Lower lobe of right lung (tissue), 2 donors: ENCODE measurements at regions not wholly inside any gene's neighbourhood (a gene's known extent, or its start where the extent isn't known, plus 50 kb on each side); places are given as distances from the start of the nearest gene placed in this dataset.
A peak's percentile ranks its signal among the peaks of the same experiment; 100 is the strongest.

Experiments
- ATAC-seq, 2 donors: fragments of 200-7000 bp; cut with Tn5 transposase; one replicate each; pipeline ENCODE4 v1.9.1; 2020 to 2022; ENCODE audit warnings: mild to moderate bottlenecking in 2 of 2, moderate library complexity in 2 of 2
- DNase-seq: peaks from one replicate; pipeline ENCODE4 v3.0.0-alpha.2; 2020
- H3K27ac ChIP-seq: fragments of 200-600 bp; one replicate; pipeline ENCODE4 v1.8.0; 2022
- H3K27me3 ChIP-seq: fragments of 200-600 bp; one replicate; pipeline ENCODE4 v1.8.0; 2022; ENCODE audit warnings: low read depth
- H3K36me3 ChIP-seq: fragments of 200-600 bp; one replicate; pipeline ENCODE4 v1.8.0; 2022; ENCODE audit warnings: mild to moderate bottlenecking
- H3K4me1 ChIP-seq: fragments of 200-600 bp; one replicate; pipeline ENCODE4 v1.8.0; 2022
- H3K4me3 ChIP-seq: fragments of 200-600 bp; one replicate; pipeline ENCODE4 v1.8.0; 2022; ENCODE audit warnings: mild to moderate bottlenecking
- H3K9me3 ChIP-seq: fragments of 200-600 bp; one replicate; pipeline ENCODE4 v1.8.0; 2022
- intact Hi-C: fragments of 100-400 bp; cut with DNase I; formaldehyde crosslinking; loops from one replicate; pipeline ENCODE4 v1.11.0; 2022
- TF ChIP-seq, protein P1 (sequence below): fragments of 200-600 bp; IDR thresholded peaks from one replicate; pipeline ENCODE4 v1.8.0; 2022; ENCODE audit warnings: antibody characterized with exemption, mild to moderate bottlenecking
- donor health status: DM: no; HTN: yes; CAD: no; lungs with severe emphysema.

- intact Hi-C loops = no loop called here
- DNase-seq = no peak
- H3K27me3 ChIP-seq = no peaks in the 10 kb centered on the region
- no peak overlapping the region for H3K27ac ChIP-seq
- ATAC-seq = no peak
- no peaks in the 10 kb centered on the region for H3K9me3 ChIP-seq
- no peak overlapping the region for H3K4me3 ChIP-seq
- no peaks in the 10 kb centered on the region for H3K4me1 ChIP-seq
- TF ChIP-seq, protein P1, sequence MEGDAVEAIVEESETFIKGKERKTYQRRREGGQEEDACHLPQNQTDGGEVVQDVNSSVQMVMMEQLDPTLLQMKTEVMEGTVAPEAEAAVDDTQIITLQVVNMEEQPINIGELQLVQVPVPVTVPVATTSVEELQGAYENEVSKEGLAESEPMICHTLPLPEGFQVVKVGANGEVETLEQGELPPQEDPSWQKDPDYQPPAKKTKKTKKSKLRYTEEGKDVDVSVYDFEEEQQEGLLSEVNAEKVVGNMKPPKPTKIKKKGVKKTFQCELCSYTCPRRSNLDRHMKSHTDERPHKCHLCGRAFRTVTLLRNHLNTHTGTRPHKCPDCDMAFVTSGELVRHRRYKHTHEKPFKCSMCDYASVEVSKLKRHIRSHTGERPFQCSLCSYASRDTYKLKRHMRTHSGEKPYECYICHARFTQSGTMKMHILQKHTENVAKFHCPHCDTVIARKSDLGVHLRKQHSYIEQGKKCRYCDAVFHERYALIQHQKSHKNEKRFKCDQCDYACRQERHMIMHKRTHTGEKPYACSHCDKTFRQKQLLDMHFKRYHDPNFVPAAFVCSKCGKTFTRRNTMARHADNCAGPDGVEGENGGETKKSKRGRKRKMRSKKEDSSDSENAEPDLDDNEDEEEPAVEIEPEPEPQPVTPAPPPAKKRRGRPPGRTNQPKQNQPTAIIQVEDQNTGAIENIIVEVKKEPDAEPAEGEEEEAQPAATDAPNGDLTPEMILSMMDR = no peak
- H3K36me3 ChIP-seq = no peaks in the 10 kb centered on the region
Measured at GRCh38 chr1:29599071-29599470, 362.7 kb downstream of the PTPRU start.

DNA sequence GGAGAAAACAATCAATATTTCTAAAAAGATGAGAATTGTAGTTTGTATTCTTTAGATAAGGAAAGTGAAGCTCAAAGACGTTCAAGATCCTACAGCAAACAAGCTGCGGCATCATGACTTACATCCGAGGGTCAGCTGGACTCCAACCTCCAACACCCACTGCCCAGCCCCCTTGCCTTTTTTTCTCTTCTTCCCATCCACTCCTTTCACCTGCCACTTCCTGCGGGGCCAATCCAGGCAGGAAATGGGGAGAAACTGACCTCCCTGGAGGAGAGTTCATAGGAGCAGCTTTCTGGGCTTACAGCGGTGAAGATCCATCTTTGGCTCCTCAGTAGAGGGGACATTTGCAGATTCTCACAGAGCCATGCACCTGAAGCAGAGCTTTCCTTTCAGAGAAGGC is 361.5 kb downstream of the PTPRU start:
- Histone ChIP-seq H3K36me3 (no peaks in the 10 kb centered on the region), H3K27ac (no peak overlapping the region), H3K4me1 (no peaks in the 10 kb centered on the region), H3K27me3 (no peaks in the 10 kb centered on the region), H3K4me3 (no peak overlapping the region), H3K9me3 (no peaks in the 10 kb centered on the region)
- intact Hi-C loops = no loop called here
- ATAC-seq (no peak), DNase-seq (no peak)
- TF ChIP-seq, protein P1 = no peak

- intact Hi-C loops = no loop called here
- no peaks in the 10 kb centered on the region for H3K4me1 ChIP-seq
- TF ChIP-seq, protein P1 = no peak
- ATAC-seq (no peak), DNase-seq (no peak)
- H3K9me3 ChIP-seq = no peaks in the 10 kb centered on the region
- no peak overlapping the region for H3K27ac ChIP-seq
- H3K27me3 ChIP-seq = no peaks in the 10 kb centered on the region
- H3K36me3 ChIP-seq = no peaks in the 10 kb centered on the region
- no peak overlapping the region for H3K4me3 ChIP-seq
Measured at GRCh38 chr1:29593601-29594382, 357.5 kb downstream of the PTPRU start.

DNA sequence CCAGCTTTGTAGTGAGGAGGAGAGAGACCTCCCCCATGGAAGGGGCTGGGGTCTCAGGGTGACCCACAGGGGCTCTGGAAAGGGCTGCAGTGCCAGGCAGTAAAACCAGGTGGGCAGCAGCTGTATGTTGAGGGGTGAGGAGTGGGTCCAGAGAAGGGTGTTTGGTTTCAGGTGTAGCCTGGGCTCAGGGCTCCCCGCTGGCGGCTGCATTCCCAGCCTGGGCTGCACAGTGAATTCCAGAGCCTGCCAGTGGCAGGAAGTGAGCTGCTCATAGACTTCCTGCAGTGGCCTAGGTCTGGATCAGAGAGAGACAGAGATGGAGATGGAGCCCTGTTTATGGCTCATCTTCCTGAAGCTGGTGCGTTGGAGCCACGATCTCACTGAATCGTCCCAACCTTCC is 356.4 kb downstream of the PTPRU start:
- no peak for ATAC-seq
- TF ChIP-seq, protein P1 = no peak
- H3K4me3 ChIP-seq = no peak overlapping the region
- no peaks in the 10 kb centered on the region for H3K9me3 ChIP-seq
- intact Hi-C loops = no loop called here
- no peaks in the 10 kb centered on the region for H3K36me3 ChIP-seq
- no peaks in the 10 kb centered on the region for H3K4me1 ChIP-seq
- H3K27ac ChIP-seq = no peak overlapping the region
- no peak for DNase-seq
- H3K27me3 ChIP-seq = no peaks in the 10 kb centered on the region

- Histone ChIP-seq H3K36me3 (no peaks in the 10 kb centered on the region), H3K27ac (no peak overlapping the region), H3K4me3 (no peak overlapping the region), H3K4me1 (no peaks in the 10 kb centered on the region), H3K9me3 (no peaks in the 10 kb centered on the region), H3K27me3 (no peaks in the 10 kb centered on the region)
- peak in 1 of 2 donors; percentile 13 for ATAC-seq
- TF ChIP-seq, protein P1 = no peak
- no peak for DNase-seq
- intact Hi-C loops = no loop called here
Measured at GRCh38 chr1:29592261-29592615, 355.9 kb downstream of the PTPRU start.
